Cardiac muscle cell (in vitro differentiated cells and primary cell): ENCODE measurements at regions not wholly inside any gene's neighbourhood (a gene's known extent, or its start where the extent isn't known, plus 50 kb on each side); places are given as distances from the start of the nearest gene placed in this dataset.
A peak's percentile ranks its signal among the peaks of the same experiment; 100 is the strongest.

Experiments
- DNase-seq, 2 donors: peaks; one replicate each; pipeline versions ENCODE4 v3.0.0 to v3.0.0-alpha.2; 2010 to 2017; ENCODE audit warnings: low read depth in 1 of 2, low spot score in 1 of 2
- H3K27ac ChIP-seq: fragments of 200-600 bp; sonication (generic); 2 replicates; pipeline ENCODE4 v1.5.1; 2016
- H3K27me3 ChIP-seq: fragments of 200-600 bp; sonication (generic); 2 replicates; pipeline ENCODE4 v1.6.0; 2016; ENCODE audit warnings: control low read depth
- H3K36me3 ChIP-seq: fragments of 200-600 bp; sonication (generic); 2 replicates; pipeline ENCODE4 v1.5.1; 2016; ENCODE audit warnings: control low read depth
- H3K4me1 ChIP-seq: fragments of 200-600 bp; sonication (generic); 2 replicates; pipeline ENCODE4 v1.8.1; 2017; ENCODE audit warnings: low read depth, mild to moderate bottlenecking, mixed run types
- H3K4me3 ChIP-seq: fragments of 200-600 bp; sonication (generic); 2 replicates; pipeline ENCODE4 v1.5.1; 2016; ENCODE audit warnings: mild to moderate bottlenecking
- H3K9me3 ChIP-seq: fragments of 200-600 bp; sonication (generic); 2 replicates; pipeline ENCODE4 v1.5.1; 2017; ENCODE audit warnings: low read depth, mild to moderate bottlenecking, control low read depth
- TF ChIP-seq, protein P1 (sequence below): IDR thresholded peaks from 2 replicates; pipeline ENCODE4 v1.5.1; 2012; ENCODE audit warnings: low read depth, mild to moderate bottlenecking, low read length

DNA sequence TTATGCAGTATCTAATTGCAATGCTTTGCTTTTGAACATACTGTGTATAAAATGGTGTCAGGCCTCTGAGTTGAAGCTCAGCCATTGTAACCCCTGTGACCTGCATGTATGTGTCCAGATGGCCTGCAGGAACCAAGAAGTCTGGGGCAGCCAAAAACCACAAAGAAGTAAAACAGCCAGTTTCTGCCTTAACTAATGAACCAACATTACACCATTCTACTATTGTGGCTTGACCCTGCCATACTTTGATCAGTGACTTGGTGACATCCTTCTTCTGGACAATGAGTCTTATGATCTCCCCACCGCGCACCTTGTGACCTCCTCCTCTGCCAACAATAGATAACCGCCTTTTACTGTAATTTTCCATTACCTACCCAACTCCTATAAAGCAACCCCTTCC is 131.6 kb downstream of the CBLL2 start:
- H3K4me3 ChIP-seq: no peak overlapping the region
- no peaks in the 10 kb centered on the region for H3K9me3 ChIP-seq
- TF ChIP-seq, protein P1, sequence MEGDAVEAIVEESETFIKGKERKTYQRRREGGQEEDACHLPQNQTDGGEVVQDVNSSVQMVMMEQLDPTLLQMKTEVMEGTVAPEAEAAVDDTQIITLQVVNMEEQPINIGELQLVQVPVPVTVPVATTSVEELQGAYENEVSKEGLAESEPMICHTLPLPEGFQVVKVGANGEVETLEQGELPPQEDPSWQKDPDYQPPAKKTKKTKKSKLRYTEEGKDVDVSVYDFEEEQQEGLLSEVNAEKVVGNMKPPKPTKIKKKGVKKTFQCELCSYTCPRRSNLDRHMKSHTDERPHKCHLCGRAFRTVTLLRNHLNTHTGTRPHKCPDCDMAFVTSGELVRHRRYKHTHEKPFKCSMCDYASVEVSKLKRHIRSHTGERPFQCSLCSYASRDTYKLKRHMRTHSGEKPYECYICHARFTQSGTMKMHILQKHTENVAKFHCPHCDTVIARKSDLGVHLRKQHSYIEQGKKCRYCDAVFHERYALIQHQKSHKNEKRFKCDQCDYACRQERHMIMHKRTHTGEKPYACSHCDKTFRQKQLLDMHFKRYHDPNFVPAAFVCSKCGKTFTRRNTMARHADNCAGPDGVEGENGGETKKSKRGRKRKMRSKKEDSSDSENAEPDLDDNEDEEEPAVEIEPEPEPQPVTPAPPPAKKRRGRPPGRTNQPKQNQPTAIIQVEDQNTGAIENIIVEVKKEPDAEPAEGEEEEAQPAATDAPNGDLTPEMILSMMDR: no peak
- no peak for DNase-seq
- H3K27me3 ChIP-seq: no peaks in the 10 kb centered on the region
- H3K36me3 ChIP-seq: no peaks in the 10 kb centered on the region
- peaks cover 27% of the 10 kb centered on the region for H3K4me1 ChIP-seq
- no peak overlapping the region for H3K27ac ChIP-seq

DNA sequence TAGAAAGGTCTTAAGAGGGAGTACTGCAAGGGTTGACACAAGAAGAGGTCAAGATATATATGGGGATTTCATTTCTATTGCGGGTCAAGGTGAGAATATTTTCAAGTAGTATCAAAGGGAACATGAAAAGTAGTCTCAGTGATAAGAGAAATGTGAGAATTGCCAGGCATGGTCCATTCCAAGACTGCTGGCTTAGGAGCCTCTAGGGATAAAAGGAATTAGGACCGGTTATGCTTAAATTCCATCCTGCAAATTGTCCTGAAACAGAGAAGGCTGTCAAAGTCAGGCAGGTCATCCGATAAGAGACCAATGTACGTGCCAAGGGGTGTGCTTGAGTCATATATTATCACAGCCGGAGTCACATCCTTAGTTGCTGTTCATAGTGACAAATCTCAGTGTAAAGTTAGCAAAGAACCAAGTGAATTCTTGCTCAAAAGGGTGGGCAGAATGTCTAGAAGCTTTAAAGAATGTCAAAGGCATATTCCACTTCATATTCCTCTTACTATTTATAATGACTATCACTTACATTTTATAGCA is 133.6 kb downstream of the CBLL2 start:
- peak; percentile 2 to 81 for DNase-seq
- Histone ChIP-seq H3K4me3 (no peak overlapping the region), H3K4me1 (peaks cover 27% of the 10 kb centered on the region), H3K36me3 (no peaks in the 10 kb centered on the region), H3K27ac (peak overlapping the region; percentile 65), H3K27me3 (no peaks in the 10 kb centered on the region), H3K9me3 (no peaks in the 10 kb centered on the region)
- TF ChIP-seq, protein P1: no peak

DNA sequence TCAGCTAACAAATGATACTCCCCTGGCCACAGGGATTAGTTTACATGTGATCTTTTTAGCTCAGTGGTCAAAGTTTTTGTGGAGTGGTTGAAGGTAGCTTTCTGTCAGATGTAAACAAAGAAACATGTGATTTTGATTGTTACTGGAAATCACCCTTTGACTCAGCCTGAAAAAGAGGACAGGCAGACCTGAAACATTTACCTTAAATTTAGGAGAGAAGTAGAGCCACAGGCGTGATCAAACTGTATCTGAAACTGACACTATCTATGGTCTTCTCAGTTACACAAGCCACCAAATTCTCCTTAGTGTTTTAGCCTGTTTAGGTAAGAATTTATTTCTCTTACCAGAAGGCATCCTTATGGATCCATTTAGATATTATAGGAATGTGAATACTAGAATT is 136.7 kb downstream of the CBLL2 start:
- Histone ChIP-seq H3K4me3 (no peak overlapping the region), H3K36me3 (no peaks in the 10 kb centered on the region), H3K27ac (no peak overlapping the region), H3K9me3 (no peaks in the 10 kb centered on the region), H3K27me3 (no peaks in the 10 kb centered on the region), H3K4me1 (peaks cover 27% of the 10 kb centered on the region)
- TF ChIP-seq, protein P1: no peak
- no peak for DNase-seq

DNA sequence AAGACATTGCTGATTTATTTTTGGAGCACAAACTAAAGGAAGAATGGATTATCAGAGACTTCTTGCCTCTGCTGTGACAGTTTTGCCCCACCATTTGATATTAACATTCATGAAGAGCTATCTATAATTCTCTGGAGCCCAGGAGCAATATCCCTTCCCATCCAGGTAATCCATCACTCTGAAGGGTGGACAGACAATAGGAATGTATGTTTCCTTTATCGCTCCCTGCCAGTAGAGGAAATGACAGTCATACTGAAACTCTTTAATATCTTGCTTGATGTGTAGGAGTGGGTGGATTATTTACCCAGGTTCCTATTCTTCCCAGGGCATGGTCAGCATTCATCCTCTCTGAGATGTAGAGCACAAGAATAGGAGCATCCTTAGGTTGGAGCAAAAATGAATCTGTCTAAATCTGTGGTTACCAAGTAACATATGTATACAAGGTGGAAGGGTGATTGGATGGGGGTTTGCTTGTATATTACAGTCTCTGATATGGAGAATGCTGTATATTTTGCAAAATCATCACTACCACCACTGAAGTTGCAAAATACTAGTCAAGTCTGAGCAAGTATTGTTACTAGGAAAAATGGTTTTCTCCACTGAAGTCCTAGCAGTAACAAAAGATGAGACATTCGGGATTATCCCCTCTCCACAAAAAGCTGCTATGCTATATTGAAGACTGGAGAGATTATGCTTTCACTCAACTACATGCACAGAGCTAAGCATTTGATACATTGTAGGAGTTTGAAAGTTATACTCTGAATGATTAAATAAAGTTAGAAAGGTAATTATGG is 151.6 kb downstream of the CBLL2 start:
- H3K4me3 ChIP-seq: no peak overlapping the region
- H3K4me1 ChIP-seq: no peaks in the 10 kb centered on the region
- H3K27me3 ChIP-seq: no peaks in the 10 kb centered on the region
- TF ChIP-seq, protein P1: no peak
- no peak for DNase-seq
- no peaks in the 10 kb centered on the region for H3K36me3 ChIP-seq
- H3K27ac ChIP-seq: no peak overlapping the region
- H3K9me3 ChIP-seq: no peaks in the 10 kb centered on the region

DNA sequence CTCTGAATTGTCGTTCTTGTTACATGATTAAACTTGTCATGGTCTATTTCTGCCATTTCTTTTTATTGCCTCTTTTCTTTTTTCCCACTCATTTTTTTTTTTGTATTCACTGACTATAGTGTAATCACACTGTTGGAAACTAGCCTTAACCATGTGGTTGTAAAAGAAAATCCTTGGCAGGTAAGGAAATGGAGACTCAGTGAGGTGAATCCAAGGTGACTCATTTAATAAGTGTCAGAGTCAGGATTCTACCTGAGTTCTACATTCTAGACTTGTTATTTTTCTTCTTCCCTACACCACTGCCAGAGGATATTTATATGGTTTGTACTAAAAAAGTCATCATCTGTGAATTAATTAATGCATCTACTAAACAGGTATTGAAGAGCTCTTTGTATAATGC is 152.2 kb downstream of the CBLL2 start:
- TF ChIP-seq, protein P1: no peak
- no peak overlapping the region for H3K4me3 ChIP-seq
- H3K4me1 ChIP-seq: no peaks in the 10 kb centered on the region
- no peak overlapping the region for H3K27ac ChIP-seq
- H3K9me3 ChIP-seq: no peaks in the 10 kb centered on the region
- no peak for DNase-seq
- no peaks in the 10 kb centered on the region for H3K36me3 ChIP-seq
- H3K27me3 ChIP-seq: no peaks in the 10 kb centered on the region
